Keratinocyte (primary cell): ENCODE measurements at regions not wholly inside any gene's neighbourhood (a gene's known extent, or its start where the extent isn't known, plus 50 kb on each side); places are given as distances from the start of the nearest gene placed in this dataset.

ENCODE experiments used
- CTCF ChIP-seq, 3 experiments: IDR thresholded peaks in 1 of 3; conservative IDR thresholded peaks in 1 of 3; optimal IDR thresholded peaks in 1 of 3; 2 replicates in 2 of 3; 3 replicates in 1 of 3; pipeline versions ENCODE3 to v1.5.1; 2011; ENCODE audit warnings: low read length in 3 of 3, mild to moderate bottlenecking in 3 of 3, moderate library complexity in 2 of 3, control low read depth in 1 of 3, inconsistent platforms in 1 of 3; ENCODE audit not compliant: insufficient read depth in 2 of 3; ENCODE audit errors: extremely low read depth in 1 of 3
- EZH2 ChIP-seq: IDR thresholded peaks from one replicate; pipeline ENCODE4 v1.6.1; 2012; ENCODE audit warnings: inconsistent platforms, mild to moderate bottlenecking, low read length, moderate library complexity

GRCh38 chr4:181566490-181566889 lies 676.7 kb upstream of the TENM3 start:
- TF ChIP-seq CTCF (optimal IDR thresholded peaks at IDR 0.05 in 1 of 3, IDR thresholded peaks at IDR 0.05 in 1 of 3, conservative IDR thresholded peaks at IDR 0.05 in 1 of 3; ENCODE audit: extremely low read depth in 1 of 3, insufficient read depth in 2 of 3, low read length in 3 of 3): no peak
- TF ChIP-seq EZH2: no peak
